ENCODE measurements at regions not wholly inside any gene's neighbourhood (a gene's known extent, or its start where the extent isn't known, plus 50 kb on each side); places are given as distances from the start of the nearest gene placed in this dataset.

GRCh38 chr10:43852644-43853214 is 204.0 kb upstream of the ZNF32 start:
- Mint-ChIP-seq H3K27me3 (ENCODE audit: unreplicated experiment) (no peaks in the 10 kb centered on the region), H3K4me1 (ENCODE audit: unreplicated experiment) (peaks cover 27% of the 10 kb centered on the region), H3K36me3 (ENCODE audit: unreplicated experiment) (no peaks in the 10 kb centered on the region), H3K9me3 (ENCODE audit: unreplicated experiment) (no peaks in the 10 kb centered on the region), H3K27ac (ENCODE audit: unreplicated experiment) (no peak overlapping the region), H3K4me3 (ENCODE audit: unreplicated experiment) (no peak overlapping the region)
- TF ChIP-seq CTCF (IDR thresholded peaks at IDR 0.05), result no peak
- DNase-seq (ENCODE audit: extremely low spot score, unreplicated experiment), result no peak

GRCh38 chr10:43852149-43852548 is 203.5 kb upstream of the ZNF32 start:
- no peak overlapping the region for H3K4me3 Mint-ChIP-seq (ENCODE audit: unreplicated experiment)
- H3K4me1 Mint-ChIP-seq (ENCODE audit: unreplicated experiment), result peaks cover 24% of the 10 kb centered on the region
- H3K27me3 Mint-ChIP-seq (ENCODE audit: unreplicated experiment), result no peaks in the 10 kb centered on the region
- no peaks in the 10 kb centered on the region for H3K36me3 Mint-ChIP-seq (ENCODE audit: unreplicated experiment)
- no peak for DNase-seq (ENCODE audit: extremely low spot score, unreplicated experiment)
- TF ChIP-seq CTCF (IDR thresholded peaks at IDR 0.05), result no peak
- no peak overlapping the region for H3K27ac Mint-ChIP-seq (ENCODE audit: unreplicated experiment)
- H3K9me3 Mint-ChIP-seq (ENCODE audit: unreplicated experiment), result no peaks in the 10 kb centered on the region

GRCh38 chr10:43851030-43851429 is 202.3 kb upstream of the ZNF32 start:
- Mint-ChIP-seq H3K9me3 (ENCODE audit: unreplicated experiment) (no peaks in the 10 kb centered on the region), H3K36me3 (ENCODE audit: unreplicated experiment) (no peaks in the 10 kb centered on the region), H3K27ac (ENCODE audit: unreplicated experiment) (no peak overlapping the region), H3K27me3 (ENCODE audit: unreplicated experiment) (no peaks in the 10 kb centered on the region), H3K4me1 (ENCODE audit: unreplicated experiment) (peaks cover 25% of the 10 kb centered on the region), H3K4me3 (ENCODE audit: unreplicated experiment) (no peak overlapping the region)
- no peak for DNase-seq (ENCODE audit: extremely low spot score, unreplicated experiment)
- no peak for TF ChIP-seq CTCF (IDR thresholded peaks at IDR 0.05)

GRCh38 chr10:43849551-43849950 is 200.9 kb upstream of the ZNF32 start:
- DNase-seq (ENCODE audit: extremely low spot score, unreplicated experiment), result no peak
- H3K4me1 Mint-ChIP-seq (ENCODE audit: unreplicated experiment), result peaks cover 35% of the 10 kb centered on the region
- no peaks in the 10 kb centered on the region for H3K9me3 Mint-ChIP-seq (ENCODE audit: unreplicated experiment)
- H3K27ac Mint-ChIP-seq (ENCODE audit: unreplicated experiment), result no peak overlapping the region
- no peaks in the 10 kb centered on the region for H3K36me3 Mint-ChIP-seq (ENCODE audit: unreplicated experiment)
- H3K27me3 Mint-ChIP-seq (ENCODE audit: unreplicated experiment), result no peaks in the 10 kb centered on the region
- no peak for TF ChIP-seq CTCF (IDR thresholded peaks at IDR 0.05)
- no peak overlapping the region for H3K4me3 Mint-ChIP-seq (ENCODE audit: unreplicated experiment)

GRCh38 chr10:43846968-43847367 is 198.3 kb upstream of the ZNF32 start:
- Mint-ChIP-seq H3K4me1 (ENCODE audit: unreplicated experiment) (peaks cover 34% of the 10 kb centered on the region), H3K27me3 (ENCODE audit: unreplicated experiment) (no peaks in the 10 kb centered on the region), H3K27ac (ENCODE audit: unreplicated experiment) (no peak overlapping the region), H3K36me3 (ENCODE audit: unreplicated experiment) (no peaks in the 10 kb centered on the region), H3K9me3 (ENCODE audit: unreplicated experiment) (no peaks in the 10 kb centered on the region), H3K4me3 (ENCODE audit: unreplicated experiment) (no peak overlapping the region)
- DNase-seq (ENCODE audit: extremely low spot score, unreplicated experiment), result no peak
- TF ChIP-seq CTCF (IDR thresholded peaks at IDR 0.05), result no peak

All from osteocyte (in vitro differentiated cells).